Mesothelial cell of epicardium (in vitro differentiated cells): ENCODE measurements at regions not wholly inside any gene's neighbourhood (a gene's known extent, or its start where the extent isn't known, plus 50 kb on each side); places are given as distances from the start of the nearest gene placed in this dataset.

Source experiments
- DNase-seq, 2 experiments: peaks; one replicate each; pipeline ENCODE4 v3.0.0; 2021; ENCODE audit warnings: low spot score in 2 of 2; ENCODE audit not compliant: unreplicated experiment in 2 of 2
- H3K27ac Mint-ChIP-seq: 2 replicates; pipeline ENCODE4 v1.8.0; 2021; ENCODE audit warnings: mixed read lengths
- H3K27me3 Mint-ChIP-seq: 2 replicates; pipeline ENCODE4 v1.8.0; 2021; ENCODE audit warnings: low read depth, mixed read lengths
- H3K36me3 Mint-ChIP-seq: 2 replicates; pipeline ENCODE4 v1.8.0; 2021; ENCODE audit warnings: mixed read lengths
- H3K4me1 Mint-ChIP-seq: 2 replicates; pipeline ENCODE4 v1.8.0; 2021; ENCODE audit warnings: mixed read lengths
- H3K4me3 Mint-ChIP-seq: 2 replicates; pipeline ENCODE4 v1.8.0; 2021; ENCODE audit warnings: mild to moderate bottlenecking, moderate library complexity, mixed read lengths
- H3K9me3 Mint-ChIP-seq: 2 replicates; pipeline ENCODE4 v1.8.0; 2021; ENCODE audit warnings: mixed read lengths
- CTCF ChIP-seq: fragments of 200-600 bp; sonication (generic); IDR thresholded peaks from one replicate; pipeline ENCODE4 v1.5.0; 2021; ENCODE audit warnings: antibody characterized with exemption; ENCODE audit not compliant: unreplicated experiment

GRCh38 chr2:215687149-215688031 lies 251.5 kb upstream of the FN1 start:
- Mint-ChIP-seq H3K4me3 (no peak overlapping the region), H3K36me3 (no peaks in the 10 kb centered on the region), H3K4me1 (peaks cover 30% of the 10 kb centered on the region), H3K9me3 (no peaks in the 10 kb centered on the region), H3K27ac (peak overlapping the region; percentile 66), H3K27me3 (no peaks in the 10 kb centered on the region)
- DNase-seq, result no peak
- no peak for TF ChIP-seq CTCF

GRCh38 chr2:215685238-215685990 lies 249.5 kb upstream of the FN1 start:
- no peak overlapping the region for H3K4me3 Mint-ChIP-seq
- no peak for DNase-seq
- no peaks in the 10 kb centered on the region for H3K27me3 Mint-ChIP-seq
- H3K9me3 Mint-ChIP-seq, result no peaks in the 10 kb centered on the region
- no peaks in the 10 kb centered on the region for H3K36me3 Mint-ChIP-seq
- no peak overlapping the region for H3K27ac Mint-ChIP-seq
- peaks cover 36% of the 10 kb centered on the region for H3K4me1 Mint-ChIP-seq
- TF ChIP-seq CTCF, result no peak

- H3K27ac Mint-ChIP-seq, result no peak overlapping the region
- H3K36me3 Mint-ChIP-seq, result no peaks in the 10 kb centered on the region
- H3K27me3 Mint-ChIP-seq, result no peaks in the 10 kb centered on the region
- peaks cover 36% of the 10 kb centered on the region for H3K4me1 Mint-ChIP-seq
- H3K9me3 Mint-ChIP-seq, result no peaks in the 10 kb centered on the region
- no peak for TF ChIP-seq CTCF
- no peak for DNase-seq
- no peak overlapping the region for H3K4me3 Mint-ChIP-seq
Measured at GRCh38 chr2:215684448-215685237, 248.8 kb upstream of the FN1 start.

GRCh38 chr2:215683295-215683694 lies 247.4 kb upstream of the FN1 start:
- peaks cover 3% of the 10 kb centered on the region for H3K9me3 Mint-ChIP-seq
- H3K4me1 Mint-ChIP-seq, result peaks cover 35% of the 10 kb centered on the region
- no peaks in the 10 kb centered on the region for H3K36me3 Mint-ChIP-seq
- H3K27ac Mint-ChIP-seq, result no peak overlapping the region
- TF ChIP-seq CTCF, result no peak
- DNase-seq, result no peak
- no peak overlapping the region for H3K4me3 Mint-ChIP-seq
- no peaks in the 10 kb centered on the region for H3K27me3 Mint-ChIP-seq

GRCh38 chr2:215681799-215682596 lies 246.1 kb upstream of the FN1 start:
- no peak for DNase-seq
- TF ChIP-seq CTCF, result no peak
- H3K36me3 Mint-ChIP-seq, result no peaks in the 10 kb centered on the region
- no peak overlapping the region for H3K27ac Mint-ChIP-seq
- H3K9me3 Mint-ChIP-seq, result peaks cover 3% of the 10 kb centered on the region
- no peaks in the 10 kb centered on the region for H3K27me3 Mint-ChIP-seq
- peaks cover 31% of the 10 kb centered on the region for H3K4me1 Mint-ChIP-seq
- no peak overlapping the region for H3K4me3 Mint-ChIP-seq
